Loucy (cell line): ENCODE measurements at regions not wholly inside any gene's neighbourhood (a gene's known extent, or its start where the extent isn't known, plus 50 kb on each side); places are given as distances from the start of the nearest gene placed in this dataset.
"Not testable (repeated sequence)": the region's sequence is repeated elsewhere in the genome, so short reads cannot be mapped to it uniquely, and the experiment has no call there.

Source experiments
- H2AFZ ChIP-seq: fragments of 200-600 bp; sonication (generic); 2 replicates; pipeline ENCODE4 v1.6.0; 2016; ENCODE audit warnings: antibody characterized with exemption, mild to moderate bottlenecking, low read length, moderate library complexity
- H3F3A ChIP-seq: fragments of 200-600 bp; 2 replicates; pipeline ENCODE4 v1.6.0; 2016; ENCODE audit warnings: antibody characterized with exemption, low read depth, mild to moderate bottlenecking
- H3K27me3 ChIP-seq: fragments of 200-600 bp; sonication (generic); 2 replicates; pipeline ENCODE4 v1.6.1; 2014; ENCODE audit warnings: low read length, mild to moderate bottlenecking; ENCODE audit not compliant: insufficient read depth, poor library complexity, severe bottlenecking
- H3K36me3 ChIP-seq: fragments of 200-600 bp; sonication (generic); 2 replicates; pipeline ENCODE4 v1.6.1; 2016; ENCODE audit warnings: low read length; ENCODE audit not compliant: insufficient read depth
- H3K4me1 ChIP-seq: fragments of 200-600 bp; sonication (generic); 2 replicates; pipeline ENCODE4 v1.5.1; 2014; ENCODE audit warnings: low read length, mild to moderate bottlenecking; ENCODE audit not compliant: insufficient read depth, poor library complexity, severe bottlenecking
- H3K4me2 ChIP-seq: fragments of 200-600 bp; sonication (generic); 2 replicates; pipeline ENCODE4 v1.6.0; 2014; ENCODE audit warnings: antibody characterized with exemption, low read length, low read depth, mild to moderate bottlenecking; ENCODE audit not compliant: poor library complexity, severe bottlenecking
- H3K4me3 ChIP-seq: fragments of 200-600 bp; sonication (generic); 2 replicates; pipeline ENCODE4 v1.5.1; 2014; ENCODE audit warnings: low read length, mild to moderate bottlenecking, mixed read lengths; ENCODE audit not compliant: poor library complexity, severe bottlenecking
- H3K79me2 ChIP-seq: fragments of 200-600 bp; sonication (generic); 2 replicates; pipeline ENCODE4 v1.6.1; 2014; ENCODE audit warnings: low read length; ENCODE audit not compliant: insufficient read depth
- H3K9ac ChIP-seq: fragments of 200-600 bp; sonication (generic); 2 replicates; pipeline ENCODE4 v1.6.0; 2014; ENCODE audit warnings: mild to moderate bottlenecking, low read depth, low read length, moderate library complexity; ENCODE audit not compliant: poor library complexity, severe bottlenecking
- H3K9me2 ChIP-seq: fragments of 200-600 bp; sonication (generic); replicated peaks from 2 replicates; pipeline ENCODE4 v1.6.1; 2016; ENCODE audit warnings: low read depth, low read length, mixed read lengths
- H3K9me3 ChIP-seq: fragments of 200-600 bp; sonication (generic); 2 replicates; pipeline ENCODE4 v1.6.1; 2014; ENCODE audit warnings: mild to moderate bottlenecking, antibody characterized with exemption, low read length, low read depth; ENCODE audit not compliant: insufficient read depth
- H4K20me1 ChIP-seq: fragments of 200-600 bp; sonication (generic); 2 replicates; pipeline ENCODE4 v1.6.0; 2014; ENCODE audit warnings: antibody characterized with exemption, low read length, mild to moderate bottlenecking; ENCODE audit not compliant: insufficient read depth, poor library complexity, severe bottlenecking
- CTCF ChIP-seq: fragments of 200-600 bp; sonication (generic); conservative IDR thresholded peaks from 2 replicates; pipeline ENCODE4 v1.5.1; 2014; ENCODE audit warnings: mild to moderate bottlenecking, antibody characterized with exemption, low read length
- EZH2phosphoT487 ChIP-seq: fragments of 200-600 bp; IDR thresholded peaks from 2 replicates; pipeline ENCODE4 v1.6.1; 2018; ENCODE audit warnings: antibody characterized with exemption, mild to moderate bottlenecking, moderate library complexity, borderline replicate concordance

GRCh38 chr16:88193706-88194396 lies 188.9 kb upstream of the ZNF469 start:
- not testable (repeated sequence) for H3K79me2 ChIP-seq, H2AFZ ChIP-seq, H3K9me3 ChIP-seq, H3K36me3 ChIP-seq, H3K9me2 ChIP-seq, H3K4me1 ChIP-seq, H3K9ac ChIP-seq, H3F3A ChIP-seq, H3K4me2 ChIP-seq, H4K20me1 ChIP-seq, H3K27me3 ChIP-seq, H3K4me3 ChIP-seq
- peak; percentile 35; the same call in 1 of the 2 replicates for TF ChIP-seq CTCF

GRCh38 chr16:88194397-88195268 lies 188.1 kb upstream of the ZNF469 start:
- no peaks in the 10 kb centered on the region for H3K9me2 ChIP-seq

GRCh38 chr16:88195269-88195705 lies 187.5 kb upstream of the ZNF469 start:
- H3K36me3 ChIP-seq: no peaks in the 10 kb centered on the region
- H4K20me1 ChIP-seq: no peaks in the 10 kb centered on the region
- no peaks in the 10 kb centered on the region for H3K27me3 ChIP-seq
- H3K9me3 ChIP-seq: no peaks in the 10 kb centered on the region
- H3K9ac ChIP-seq: no peak overlapping the region
- H3K9me2 ChIP-seq: no peaks in the 10 kb centered on the region
- TF ChIP-seq EZH2phosphoT487: no peak
- no peak for TF ChIP-seq CTCF
- H3K4me1 ChIP-seq: no peaks in the 10 kb centered on the region
- no peak overlapping the region for H2AFZ ChIP-seq
- H3K4me2 ChIP-seq: no peak overlapping the region
- no peaks in the 10 kb centered on the region for H3K79me2 ChIP-seq
- H3F3A ChIP-seq: no peaks in the 10 kb centered on the region
- no peak overlapping the region for H3K4me3 ChIP-seq

More at GRCh38 chr16:88194397-88195268, 188.1 kb upstream of the ZNF469 start:
- no peak overlapping the region for H3K4me2 ChIP-seq
- no peaks in the 10 kb centered on the region for H3K9me3 ChIP-seq
- TF ChIP-seq EZH2phosphoT487 (no peak), CTCF (no peak)
- H4K20me1 ChIP-seq: no peaks in the 10 kb centered on the region
- no peak overlapping the region for H3K9ac ChIP-seq
- H3K36me3 ChIP-seq: no peaks in the 10 kb centered on the region
- no peak overlapping the region for H2AFZ ChIP-seq
- H3K4me3 ChIP-seq: no peak overlapping the region
- H3F3A ChIP-seq: no peaks in the 10 kb centered on the region
- no peaks in the 10 kb centered on the region for H3K4me1 ChIP-seq
- H3K27me3 ChIP-seq: no peaks in the 10 kb centered on the region
- no peaks in the 10 kb centered on the region for H3K79me2 ChIP-seq
